Stomach (tissue), 4 donors: ENCODE measurements at regions not wholly inside any gene's neighbourhood (a gene's known extent, or its start where the extent isn't known, plus 50 kb on each side); places are given as distances from the start of the nearest gene placed in this dataset.

ENCODE experiments used
- EP300 ChIP-seq: sonication (generic); formaldehyde crosslinking; IDR thresholded peaks from one replicate; pipeline ENCODE4 v1.6.1; 2017; ENCODE audit warnings: antibody characterized with exemption
- POLR2A ChIP-seq, 4 donors: fragments of 450-650 bp; IDR thresholded peaks; one replicate each; pipeline ENCODE4 v1.6.1; 2016; ENCODE audit warnings: antibody characterized with exemption in 4 of 4, control low read depth in 2 of 4, mild to moderate bottlenecking in 1 of 4, moderate library complexity in 1 of 4
- POLR2AphosphoS5 ChIP-seq, 3 donors: sonication (generic); formaldehyde crosslinking; IDR thresholded peaks; one replicate each; pipeline ENCODE4 v1.6.1; 2016; ENCODE audit warnings: antibody characterized with exemption in 3 of 3
- TF ChIP-seq, protein P1 (sequence below), 7 experiments: fragments of 450-650 bp in 4 of 7; fragments of 200-600 bp in 3 of 7; sonication (generic) in 3 of 7; IDR thresholded peaks; one replicate each; pipeline ENCODE4 v1.5.1; 2016 to 2019; ENCODE audit warnings: antibody characterized with exemption in 7 of 7, control low read depth in 2 of 7, mild to moderate bottlenecking in 1 of 7

DNA sequence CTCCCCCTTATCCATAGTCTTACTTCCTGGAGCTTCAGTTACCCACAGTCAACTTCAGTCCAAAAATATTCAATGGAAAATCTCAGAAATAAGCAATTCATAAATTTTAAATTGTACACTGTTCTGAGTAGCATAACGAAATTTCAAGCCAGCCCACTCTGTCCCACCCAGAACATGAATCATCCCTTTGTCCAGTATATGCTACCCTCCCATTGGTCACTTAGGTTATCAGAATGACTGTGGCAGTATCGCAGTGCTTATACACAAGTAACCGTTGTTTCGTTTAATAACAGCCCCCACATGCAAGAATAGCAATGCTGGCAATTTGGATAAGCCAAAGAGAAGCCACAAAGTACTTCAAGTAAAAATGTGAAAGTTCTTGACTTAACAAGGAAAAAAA, 325.3 kb upstream of the ADAMTS9 start:
- TF ChIP-seq, protein P1, sequence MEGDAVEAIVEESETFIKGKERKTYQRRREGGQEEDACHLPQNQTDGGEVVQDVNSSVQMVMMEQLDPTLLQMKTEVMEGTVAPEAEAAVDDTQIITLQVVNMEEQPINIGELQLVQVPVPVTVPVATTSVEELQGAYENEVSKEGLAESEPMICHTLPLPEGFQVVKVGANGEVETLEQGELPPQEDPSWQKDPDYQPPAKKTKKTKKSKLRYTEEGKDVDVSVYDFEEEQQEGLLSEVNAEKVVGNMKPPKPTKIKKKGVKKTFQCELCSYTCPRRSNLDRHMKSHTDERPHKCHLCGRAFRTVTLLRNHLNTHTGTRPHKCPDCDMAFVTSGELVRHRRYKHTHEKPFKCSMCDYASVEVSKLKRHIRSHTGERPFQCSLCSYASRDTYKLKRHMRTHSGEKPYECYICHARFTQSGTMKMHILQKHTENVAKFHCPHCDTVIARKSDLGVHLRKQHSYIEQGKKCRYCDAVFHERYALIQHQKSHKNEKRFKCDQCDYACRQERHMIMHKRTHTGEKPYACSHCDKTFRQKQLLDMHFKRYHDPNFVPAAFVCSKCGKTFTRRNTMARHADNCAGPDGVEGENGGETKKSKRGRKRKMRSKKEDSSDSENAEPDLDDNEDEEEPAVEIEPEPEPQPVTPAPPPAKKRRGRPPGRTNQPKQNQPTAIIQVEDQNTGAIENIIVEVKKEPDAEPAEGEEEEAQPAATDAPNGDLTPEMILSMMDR (IDR thresholded peaks at IDR 0.05) = no peak
- TF ChIP-seq EP300 (no peak), POLR2AphosphoS5 (IDR thresholded peaks at IDR 0.05) (no peak), POLR2A (IDR thresholded peaks at IDR 0.05) (no peak)
